ENCODE measurements at regions not wholly inside any gene's neighbourhood (a gene's known extent, or its start where the extent isn't known, plus 50 kb on each side); places are given as distances from the start of the nearest gene placed in this dataset.
A peak's percentile ranks its signal among the peaks of the same experiment; 100 is the strongest.

- peaks cover 0 to 3% of the 10 kb centered on the region in 2 donors for H3K9me3 ChIP-seq (ENCODE audit: control insufficient read depth in 2 of 2, insufficient read depth in 1 of 2, low read length in 1 of 2)
- H3K4me3 ChIP-seq (ENCODE audit: low read length in 2 of 2): no peak overlapping the region
- H3K27ac ChIP-seq (ENCODE audit: low read depth in 1 of 2, low read length in 1 of 2): no peak overlapping the region
- no peak for DNase-seq (ENCODE audit: low read depth in 6 of 9, low spot score in 9 of 9)
- H3K27me3 ChIP-seq (ENCODE audit: control insufficient read depth in 2 of 2, insufficient read depth in 1 of 2, low read length in 1 of 2): no peaks in the 10 kb centered on the region
- peaks cover 0 to 3% of the 10 kb centered on the region in 2 donors for H3K4me1 ChIP-seq (ENCODE audit: control insufficient read depth in 2 of 2, insufficient read depth in 2 of 2, low read length in 2 of 2)
- H3K36me3 ChIP-seq (ENCODE audit: control insufficient read depth in 2 of 2, insufficient read depth in 2 of 2, low read length in 1 of 2): no peaks in the 10 kb centered on the region
These were observed 60.9 kb upstream of the SPATA12 start for GRCh38 chr3:56999547-56999946.

GRCh38 chr3:56998076-56998529 is 62.4 kb upstream of the SPATA12 start:
- Histone ChIP-seq H3K27me3 (ENCODE audit: control insufficient read depth in 2 of 2, insufficient read depth in 1 of 2, low read length in 1 of 2) (no peaks in the 10 kb centered on the region), H3K4me1 (ENCODE audit: control insufficient read depth in 2 of 2, insufficient read depth in 2 of 2, low read length in 2 of 2) (peaks cover 0 to 3% of the 10 kb centered on the region in 2 donors), H3K4me3 (ENCODE audit: low read length in 2 of 2) (no peak overlapping the region), H3K9me3 (ENCODE audit: control insufficient read depth in 2 of 2, insufficient read depth in 1 of 2, low read length in 1 of 2) (peaks cover 0 to 3% of the 10 kb centered on the region in 2 donors), H3K36me3 (ENCODE audit: control insufficient read depth in 2 of 2, insufficient read depth in 2 of 2, low read length in 1 of 2) (no peaks in the 10 kb centered on the region), H3K27ac (ENCODE audit: low read depth in 1 of 2, low read length in 1 of 2) (no peak overlapping the region)
- DNase-seq (ENCODE audit: low read depth in 6 of 9, low spot score in 9 of 9): no peak
- 97% methylated on average over 3 of the region's 3 CpGs for WGBS

- 95% methylated on average over 5 of the region's 5 CpGs for WGBS
- no peak for DNase-seq (ENCODE audit: low read depth in 6 of 9, low spot score in 9 of 9)
- Histone ChIP-seq H3K27ac (ENCODE audit: low read depth in 1 of 2, low read length in 1 of 2) (no peak overlapping the region), H3K36me3 (ENCODE audit: control insufficient read depth in 2 of 2, insufficient read depth in 2 of 2, low read length in 1 of 2) (no peaks in the 10 kb centered on the region), H3K9me3 (ENCODE audit: control insufficient read depth in 2 of 2, insufficient read depth in 1 of 2, low read length in 1 of 2) (peaks cover 0 to 3% of the 10 kb centered on the region in 2 donors), H3K4me3 (ENCODE audit: low read length in 2 of 2) (no peak overlapping the region), H3K4me1 (ENCODE audit: control insufficient read depth in 2 of 2, insufficient read depth in 2 of 2, low read length in 2 of 2) (peaks cover 0 to 3% of the 10 kb centered on the region in 2 donors), H3K27me3 (ENCODE audit: control insufficient read depth in 2 of 2, insufficient read depth in 1 of 2, low read length in 1 of 2) (no peaks in the 10 kb centered on the region)
These were observed 62.8 kb upstream of the SPATA12 start for GRCh38 chr3:56997675-56998074.

- 95% methylated on average over 3 of the region's 3 CpGs for WGBS
- H3K27me3 ChIP-seq (ENCODE audit: control insufficient read depth in 2 of 2, insufficient read depth in 1 of 2, low read length in 1 of 2): no peaks in the 10 kb centered on the region
- H3K4me3 ChIP-seq (ENCODE audit: low read length in 2 of 2): no peak overlapping the region
- no peaks in the 10 kb centered on the region for H3K36me3 ChIP-seq (ENCODE audit: control insufficient read depth in 2 of 2, insufficient read depth in 2 of 2, low read length in 1 of 2)
- peaks cover 0 to 3% of the 10 kb centered on the region in 2 donors for H3K9me3 ChIP-seq (ENCODE audit: control insufficient read depth in 2 of 2, insufficient read depth in 1 of 2, low read length in 1 of 2)
- H3K4me1 ChIP-seq (ENCODE audit: control insufficient read depth in 2 of 2, insufficient read depth in 2 of 2, low read length in 2 of 2): peaks cover 0 to 3% of the 10 kb centered on the region in 2 donors
- DNase-seq (ENCODE audit: low read depth in 6 of 9, low spot score in 9 of 9): no peak
- peak overlapping the region in 1 of 2 donors; percentile 3 for H3K27ac ChIP-seq (ENCODE audit: low read depth in 1 of 2, low read length in 1 of 2)
These were observed 63.4 kb upstream of the SPATA12 start for GRCh38 chr3:56997041-56997440.

GRCh38 chr3:56994391-56994790 is 66.1 kb upstream of the SPATA12 start:
- Histone ChIP-seq H3K4me1 (ENCODE audit: control insufficient read depth in 2 of 2, insufficient read depth in 2 of 2, low read length in 2 of 2) (peaks cover 0 to 3% of the 10 kb centered on the region in 2 donors), H3K36me3 (ENCODE audit: control insufficient read depth in 2 of 2, insufficient read depth in 2 of 2, low read length in 1 of 2) (no peaks in the 10 kb centered on the region), H3K4me3 (ENCODE audit: low read length in 2 of 2) (no peak overlapping the region), H3K27ac (ENCODE audit: low read depth in 1 of 2, low read length in 1 of 2) (no peak overlapping the region), H3K27me3 (ENCODE audit: control insufficient read depth in 2 of 2, insufficient read depth in 1 of 2, low read length in 1 of 2) (peaks cover 0 to 3% of the 10 kb centered on the region in 2 donors), H3K9me3 (ENCODE audit: control insufficient read depth in 2 of 2, insufficient read depth in 1 of 2, low read length in 1 of 2) (peaks cover 0 to 3% of the 10 kb centered on the region in 2 donors)
- 97% methylated on average over 6 of the region's 6 CpGs for WGBS
- no peak for DNase-seq (ENCODE audit: low read depth in 6 of 9, low spot score in 9 of 9)

GRCh38 chr3:56990641-56991015 is 69.8 kb upstream of the SPATA12 start:
- 94% methylated on average over 3 of the region's 3 CpGs for WGBS
- Histone ChIP-seq H3K4me1 (ENCODE audit: control insufficient read depth in 2 of 2, insufficient read depth in 2 of 2, low read length in 2 of 2) (peaks cover 0 to 8% of the 10 kb centered on the region in 2 donors), H3K27ac (ENCODE audit: low read depth in 1 of 2, low read length in 1 of 2) (no peak overlapping the region), H3K36me3 (ENCODE audit: control insufficient read depth in 2 of 2, insufficient read depth in 2 of 2, low read length in 1 of 2) (no peaks in the 10 kb centered on the region), H3K9me3 (ENCODE audit: control insufficient read depth in 2 of 2, insufficient read depth in 1 of 2, low read length in 1 of 2) (peaks cover 0 to 3% of the 10 kb centered on the region in 2 donors), H3K4me3 (ENCODE audit: low read length in 2 of 2) (no peak overlapping the region), H3K27me3 (ENCODE audit: control insufficient read depth in 2 of 2, insufficient read depth in 1 of 2, low read length in 1 of 2) (peaks cover 0 to 6% of the 10 kb centered on the region in 2 donors)
- DNase-seq (ENCODE audit: low read depth in 6 of 9, low spot score in 9 of 9): no peak

GRCh38 chr3:56989977-56990640 is 70.4 kb upstream of the SPATA12 start:
- Histone ChIP-seq H3K4me1 (ENCODE audit: control insufficient read depth in 2 of 2, insufficient read depth in 2 of 2, low read length in 2 of 2) (peaks cover 0 to 10% of the 10 kb centered on the region in 2 donors), H3K36me3 (ENCODE audit: control insufficient read depth in 2 of 2, insufficient read depth in 2 of 2, low read length in 1 of 2) (no peaks in the 10 kb centered on the region), H3K4me3 (ENCODE audit: low read length in 2 of 2) (no peak overlapping the region), H3K27ac (ENCODE audit: low read depth in 1 of 2, low read length in 1 of 2) (no peak overlapping the region), H3K27me3 (ENCODE audit: control insufficient read depth in 2 of 2, insufficient read depth in 1 of 2, low read length in 1 of 2) (peaks cover 0 to 6% of the 10 kb centered on the region in 2 donors), H3K9me3 (ENCODE audit: control insufficient read depth in 2 of 2, insufficient read depth in 1 of 2, low read length in 1 of 2) (no peaks in the 10 kb centered on the region)
- 96% methylated on average over 12 of the region's 12 CpGs for WGBS
- DNase-seq (ENCODE audit: low read depth in 6 of 9, low spot score in 9 of 9): no peak

GRCh38 chr3:56989169-56989976 is 71.1 kb upstream of the SPATA12 start:
- Histone ChIP-seq H3K27ac (ENCODE audit: low read depth in 1 of 2, low read length in 1 of 2) (no peak overlapping the region), H3K9me3 (ENCODE audit: control insufficient read depth in 2 of 2, insufficient read depth in 1 of 2, low read length in 1 of 2) (no peaks in the 10 kb centered on the region), H3K4me3 (ENCODE audit: low read length in 2 of 2) (no peak overlapping the region), H3K27me3 (ENCODE audit: control insufficient read depth in 2 of 2, insufficient read depth in 1 of 2, low read length in 1 of 2) (peaks cover 0 to 6% of the 10 kb centered on the region in 2 donors), H3K4me1 (ENCODE audit: control insufficient read depth in 2 of 2, insufficient read depth in 2 of 2, low read length in 2 of 2) (peaks cover 0 to 10% of the 10 kb centered on the region in 2 donors), H3K36me3 (ENCODE audit: control insufficient read depth in 2 of 2, insufficient read depth in 2 of 2, low read length in 1 of 2) (no peaks in the 10 kb centered on the region)
- no peak for DNase-seq (ENCODE audit: low read depth in 6 of 9, low spot score in 9 of 9)
- 91% methylated on average over 11 of the region's 11 CpGs for WGBS

- Histone ChIP-seq H3K9me3 (ENCODE audit: control insufficient read depth in 2 of 2, insufficient read depth in 1 of 2, low read length in 1 of 2) (no peaks in the 10 kb centered on the region), H3K36me3 (ENCODE audit: control insufficient read depth in 2 of 2, insufficient read depth in 2 of 2, low read length in 1 of 2) (no peaks in the 10 kb centered on the region), H3K4me1 (ENCODE audit: control insufficient read depth in 2 of 2, insufficient read depth in 2 of 2, low read length in 2 of 2) (peaks cover 0 to 10% of the 10 kb centered on the region in 2 donors), H3K27me3 (ENCODE audit: control insufficient read depth in 2 of 2, insufficient read depth in 1 of 2, low read length in 1 of 2) (peaks cover 0 to 6% of the 10 kb centered on the region in 2 donors), H3K4me3 (ENCODE audit: low read length in 2 of 2) (no peak overlapping the region), H3K27ac (ENCODE audit: low read depth in 1 of 2, low read length in 1 of 2) (no peak overlapping the region)
- 29% methylated on average over 10 of the region's 10 CpGs for WGBS
- DNase-seq (ENCODE audit: low read depth in 6 of 9, low spot score in 9 of 9): peak; percentile 49 to 80 (median 58)
These were observed 71.9 kb upstream of the SPATA12 start for GRCh38 chr3:56988458-56989168.
